DOHH2 (cell line): ENCODE measurements at regions not wholly inside any gene's neighbourhood (a gene's known extent, or its start where the extent isn't known, plus 50 kb on each side); places are given as distances from the start of the nearest gene placed in this dataset.

Source experiments
- EZH2phosphoT487 ChIP-seq: fragments of 200-600 bp; sonication (generic); IDR thresholded peaks from 2 replicates; pipeline ENCODE4 v1.6.1; 2017; ENCODE audit warnings: borderline replicate concordance, mild to moderate bottlenecking, antibody characterized with exemption, low read length, moderate library complexity, mixed read lengths
- TF ChIP-seq, protein P1 (sequence below): fragments of 200-600 bp; sonication (generic); IDR thresholded peaks from one replicate; pipeline ENCODE4 v1.5.1; 2014; ENCODE audit warnings: antibody characterized with exemption, mild to moderate bottlenecking, low read depth, low read length; ENCODE audit not compliant: poor library complexity, severe bottlenecking

- TF ChIP-seq, protein P1, sequence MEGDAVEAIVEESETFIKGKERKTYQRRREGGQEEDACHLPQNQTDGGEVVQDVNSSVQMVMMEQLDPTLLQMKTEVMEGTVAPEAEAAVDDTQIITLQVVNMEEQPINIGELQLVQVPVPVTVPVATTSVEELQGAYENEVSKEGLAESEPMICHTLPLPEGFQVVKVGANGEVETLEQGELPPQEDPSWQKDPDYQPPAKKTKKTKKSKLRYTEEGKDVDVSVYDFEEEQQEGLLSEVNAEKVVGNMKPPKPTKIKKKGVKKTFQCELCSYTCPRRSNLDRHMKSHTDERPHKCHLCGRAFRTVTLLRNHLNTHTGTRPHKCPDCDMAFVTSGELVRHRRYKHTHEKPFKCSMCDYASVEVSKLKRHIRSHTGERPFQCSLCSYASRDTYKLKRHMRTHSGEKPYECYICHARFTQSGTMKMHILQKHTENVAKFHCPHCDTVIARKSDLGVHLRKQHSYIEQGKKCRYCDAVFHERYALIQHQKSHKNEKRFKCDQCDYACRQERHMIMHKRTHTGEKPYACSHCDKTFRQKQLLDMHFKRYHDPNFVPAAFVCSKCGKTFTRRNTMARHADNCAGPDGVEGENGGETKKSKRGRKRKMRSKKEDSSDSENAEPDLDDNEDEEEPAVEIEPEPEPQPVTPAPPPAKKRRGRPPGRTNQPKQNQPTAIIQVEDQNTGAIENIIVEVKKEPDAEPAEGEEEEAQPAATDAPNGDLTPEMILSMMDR: no peak
- TF ChIP-seq EZH2phosphoT487: no peak
Measured at GRCh38 chr10:108378779-108379178, 1214.3 kb upstream of the SORCS1 start.
